Ascending aorta (tissue), 2 donors: ENCODE measurements at regions not wholly inside any gene's neighbourhood (a gene's known extent, or its start where the extent isn't known, plus 50 kb on each side); places are given as distances from the start of the nearest gene placed in this dataset.

ENCODE experiments used
- DNase-seq, 2 donors: peaks; one replicate each; pipeline ENCODE4 v3.0.0-alpha.2; 2019; ENCODE audit warnings: low spot score in 2 of 2
- H3K27ac ChIP-seq, 2 donors: fragments of 200-600 bp; sonication (generic); one replicate each; pipeline ENCODE4 v1.5.1; 2016 to 2017; ENCODE audit warnings: mild to moderate bottlenecking in 1 of 2
- H3K27me3 ChIP-seq: fragments of 200-600 bp; sonication (generic); one replicate; pipeline ENCODE4 v1.5.1; 2017
- H3K36me3 ChIP-seq, 2 donors: fragments of 200-600 bp; sonication (generic); one replicate each; pipeline ENCODE4 v1.5.1; 2016
- H3K4me1 ChIP-seq, 2 donors: fragments of 200-600 bp; sonication (generic); one replicate each; pipeline ENCODE4 v1.5.1; 2016 to 2017; ENCODE audit warnings: mild to moderate bottlenecking in 1 of 2
- H3K4me3 ChIP-seq, 2 donors: fragments of 200-600 bp; sonication (generic); one replicate each; pipeline ENCODE4 v1.5.1; 2016 to 2017; ENCODE audit warnings: mild to moderate bottlenecking in 1 of 2
- H3K9me3 ChIP-seq, 2 donors: fragments of 200-600 bp; sonication (generic); one replicate each; pipeline ENCODE4 v1.5.1; 2016
- intact Hi-C: fragments of 100-400 bp; cut with DNase I; formaldehyde crosslinking; loops from one replicate; pipeline ENCODE4 v1.15.1; 2023
- TF ChIP-seq, protein P1 (sequence below), 3 experiments: fragments of 200-600 bp in 2 of 3; fragments of 450-650 bp in 1 of 3; sonication (generic) in 2 of 3; IDR thresholded peaks; one replicate each; pipeline ENCODE4 v1.5.1; 2016 to 2019; ENCODE audit warnings: antibody characterized with exemption in 3 of 3, mild to moderate bottlenecking in 1 of 3, moderate library complexity in 1 of 3

DNA sequence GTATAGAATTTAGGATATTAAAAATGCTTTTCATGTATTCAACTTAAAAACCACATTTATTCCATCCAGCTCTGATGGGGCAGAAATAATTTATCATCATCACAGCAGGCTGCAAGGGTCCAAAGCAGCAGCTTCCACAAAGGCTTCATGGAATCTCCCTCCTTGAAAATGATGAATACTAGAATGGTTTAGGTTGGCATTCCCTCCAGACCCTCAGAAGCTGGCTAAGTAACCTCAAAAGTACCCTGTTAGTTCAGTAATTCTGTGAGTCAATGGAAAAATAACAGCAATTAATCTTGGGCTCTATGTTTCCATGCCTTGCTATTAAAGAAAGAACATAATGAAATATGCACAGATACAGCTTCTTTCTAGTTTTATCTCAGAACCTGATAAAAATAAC, 594.9 kb upstream of the DIPK2B start:
- no peaks in the 10 kb centered on the region for H3K9me3 ChIP-seq
- TF ChIP-seq, protein P1, sequence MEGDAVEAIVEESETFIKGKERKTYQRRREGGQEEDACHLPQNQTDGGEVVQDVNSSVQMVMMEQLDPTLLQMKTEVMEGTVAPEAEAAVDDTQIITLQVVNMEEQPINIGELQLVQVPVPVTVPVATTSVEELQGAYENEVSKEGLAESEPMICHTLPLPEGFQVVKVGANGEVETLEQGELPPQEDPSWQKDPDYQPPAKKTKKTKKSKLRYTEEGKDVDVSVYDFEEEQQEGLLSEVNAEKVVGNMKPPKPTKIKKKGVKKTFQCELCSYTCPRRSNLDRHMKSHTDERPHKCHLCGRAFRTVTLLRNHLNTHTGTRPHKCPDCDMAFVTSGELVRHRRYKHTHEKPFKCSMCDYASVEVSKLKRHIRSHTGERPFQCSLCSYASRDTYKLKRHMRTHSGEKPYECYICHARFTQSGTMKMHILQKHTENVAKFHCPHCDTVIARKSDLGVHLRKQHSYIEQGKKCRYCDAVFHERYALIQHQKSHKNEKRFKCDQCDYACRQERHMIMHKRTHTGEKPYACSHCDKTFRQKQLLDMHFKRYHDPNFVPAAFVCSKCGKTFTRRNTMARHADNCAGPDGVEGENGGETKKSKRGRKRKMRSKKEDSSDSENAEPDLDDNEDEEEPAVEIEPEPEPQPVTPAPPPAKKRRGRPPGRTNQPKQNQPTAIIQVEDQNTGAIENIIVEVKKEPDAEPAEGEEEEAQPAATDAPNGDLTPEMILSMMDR (IDR thresholded peaks at IDR 0.05) = no peak
- intact Hi-C loops = no loop called here
- DNase-seq = no peak
- H3K27me3 ChIP-seq = no peaks in the 10 kb centered on the region
- H3K4me3 ChIP-seq = no peak overlapping the region
- H3K27ac ChIP-seq = no peak overlapping the region
- H3K4me1 ChIP-seq = peaks cover 0 to 8% of the 10 kb centered on the region in 2 donors
- no peaks in the 10 kb centered on the region for H3K36me3 ChIP-seq

DNA sequence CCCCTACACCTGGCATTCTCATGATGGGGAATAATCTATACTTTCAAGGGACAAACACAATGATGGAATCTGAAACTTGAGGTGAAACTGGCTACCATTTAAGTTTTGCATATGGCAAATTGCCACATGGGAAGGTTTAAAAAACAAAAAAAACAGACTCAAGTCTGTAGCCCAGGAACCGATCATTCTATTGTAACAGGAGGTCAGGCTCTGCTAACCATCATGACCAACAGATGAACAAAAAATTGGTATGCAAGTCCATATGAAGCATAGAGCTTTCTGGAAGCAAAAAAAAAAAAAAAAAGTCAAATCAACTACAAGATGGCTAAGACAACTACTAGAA, 594.3 kb upstream of the DIPK2B start:
- intact Hi-C loops = no loop called here

DNA sequence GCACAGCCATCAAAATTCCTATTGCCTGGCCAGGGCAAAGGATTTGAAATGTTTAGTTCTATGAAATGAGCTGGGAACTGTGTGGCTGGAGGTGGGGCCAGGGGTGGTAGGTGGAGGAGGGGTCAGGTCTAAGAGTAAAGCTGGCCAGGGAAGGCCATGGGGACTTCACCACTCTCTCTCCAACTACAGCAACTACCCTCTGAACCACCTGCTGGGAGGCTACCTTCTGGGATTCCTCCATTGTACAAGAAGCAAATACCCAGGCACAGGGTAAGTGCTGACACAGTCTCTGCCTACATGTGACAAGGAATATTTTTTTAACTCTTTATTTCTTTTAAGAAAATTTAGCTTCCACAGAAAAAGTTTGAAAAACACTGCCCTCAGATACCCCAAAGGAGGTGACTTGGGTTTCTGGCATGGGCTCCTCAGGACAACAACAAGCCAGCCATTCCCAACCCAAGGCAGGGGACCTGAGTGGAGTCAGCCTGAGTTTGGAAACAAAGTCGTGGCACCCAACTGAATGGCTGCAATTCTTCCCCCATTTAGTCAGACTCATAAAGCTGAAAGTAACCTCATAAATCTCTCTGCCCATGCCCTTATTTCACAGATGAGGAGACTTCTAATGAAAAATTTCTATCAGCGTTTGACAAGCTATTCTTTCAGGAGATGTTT, 593.8 kb upstream of the DIPK2B start:
- TF ChIP-seq, protein P1 (IDR thresholded peaks at IDR 0.05) = no peak
- intact Hi-C loops = no loop called here
- H3K27ac ChIP-seq = no peak overlapping the region

More for the DNA sequence above, 594.3 kb upstream of the DIPK2B start:
- Histone ChIP-seq H3K4me3 (no peak overlapping the region), H3K9me3 (no peaks in the 10 kb centered on the region), H3K36me3 (no peaks in the 10 kb centered on the region), H3K4me1 (peaks cover 0 to 7% of the 10 kb centered on the region in 2 donors), H3K27ac (no peak overlapping the region), H3K27me3 (no peaks in the 10 kb centered on the region)
- DNase-seq = no peak
- TF ChIP-seq, protein P1 (IDR thresholded peaks at IDR 0.05) = no peak

DNA sequence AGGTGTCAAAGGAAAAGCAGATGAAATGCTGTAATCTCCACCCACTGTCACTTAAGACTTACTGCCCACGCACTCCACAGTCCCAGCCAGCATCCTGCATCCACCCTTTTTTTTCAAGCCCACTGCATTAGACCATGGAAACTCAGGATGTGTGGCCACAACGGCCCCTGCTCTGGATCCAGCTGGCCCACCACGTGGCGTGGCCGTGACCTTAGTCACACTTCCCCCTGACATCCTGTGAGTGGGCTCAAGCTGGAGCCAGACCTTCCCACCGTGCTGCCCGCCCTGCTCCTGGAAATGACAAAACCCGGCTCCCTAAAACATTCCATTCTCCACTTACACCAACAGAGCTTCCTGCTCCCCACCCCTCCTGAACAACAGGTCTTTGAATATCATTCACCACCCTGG, 588.3 kb upstream of the DIPK2B start:
- Histone ChIP-seq H3K36me3 (no peaks in the 10 kb centered on the region), H3K27ac (no peak overlapping the region), H3K4me1 (no peaks in the 10 kb centered on the region), H3K9me3 (no peaks in the 10 kb centered on the region), H3K27me3 (no peaks in the 10 kb centered on the region), H3K4me3 (no peak overlapping the region)
- TF ChIP-seq, protein P1 (IDR thresholded peaks at IDR 0.05) = no peak
- intact Hi-C loops = no loop called here
- no peak for DNase-seq

More for the DNA sequence above, 593.8 kb upstream of the DIPK2B start:
- no peaks in the 10 kb centered on the region for H3K27me3 ChIP-seq
- no peak for DNase-seq
- H3K4me3 ChIP-seq = no peak overlapping the region
- H3K36me3 ChIP-seq = no peaks in the 10 kb centered on the region
- H3K9me3 ChIP-seq = no peaks in the 10 kb centered on the region
- H3K4me1 ChIP-seq = peaks cover 0 to 3% of the 10 kb centered on the region in 2 donors

DNA sequence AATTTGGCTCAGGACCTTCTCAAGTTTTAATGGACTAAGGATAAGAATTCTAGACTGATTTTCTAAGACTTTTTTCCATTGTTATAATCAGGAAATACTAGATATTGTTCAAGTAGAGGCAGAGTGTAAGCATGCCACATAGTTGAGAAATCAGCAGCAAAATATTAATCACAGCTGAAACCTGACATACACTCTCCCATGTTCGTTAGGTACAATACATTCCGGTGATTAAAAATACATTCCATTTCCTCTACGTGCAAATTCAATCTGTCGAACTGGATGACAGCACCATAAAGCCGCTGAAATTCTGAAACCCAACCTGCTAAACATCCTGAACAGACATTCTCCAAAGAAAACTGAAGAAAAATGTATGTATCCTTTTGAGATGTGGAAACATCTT, 587.6 kb upstream of the DIPK2B start:
- Histone ChIP-seq H3K36me3 (no peaks in the 10 kb centered on the region), H3K4me3 (no peak overlapping the region), H3K27me3 (no peaks in the 10 kb centered on the region), H3K9me3 (no peaks in the 10 kb centered on the region), H3K27ac (no peak overlapping the region), H3K4me1 (no peaks in the 10 kb centered on the region)
- DNase-seq = no peak
- intact Hi-C loops = no loop called here
- TF ChIP-seq, protein P1 (IDR thresholded peaks at IDR 0.05) = no peak

DNA sequence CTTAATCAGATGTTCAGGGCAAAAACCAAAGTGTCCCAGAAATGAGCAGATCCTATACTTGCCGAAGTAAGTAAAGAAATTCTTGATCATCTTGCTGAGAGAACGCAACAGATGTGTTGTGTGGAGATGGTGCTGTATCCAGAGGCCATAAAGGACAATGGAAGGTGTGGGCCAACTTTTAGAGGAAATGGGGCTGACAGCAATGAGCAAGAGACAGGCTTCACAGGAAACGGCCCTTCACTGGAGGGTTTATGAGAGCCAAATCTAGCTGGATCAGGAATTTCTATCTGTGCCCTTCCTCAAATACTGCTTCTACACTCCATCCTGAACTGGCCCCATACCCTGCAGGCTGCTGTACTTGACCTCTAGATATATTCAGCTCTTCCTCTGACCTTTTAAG, 583.9 kb upstream of the DIPK2B start:
- TF ChIP-seq, protein P1 (IDR thresholded peaks at IDR 0.05) = no peak
- intact Hi-C loops = no loop called here
- no peaks in the 10 kb centered on the region for H3K36me3 ChIP-seq
- H3K9me3 ChIP-seq = no peaks in the 10 kb centered on the region
- no peak for DNase-seq
- H3K27ac ChIP-seq = no peak overlapping the region
- H3K4me3 ChIP-seq = no peak overlapping the region
- H3K4me1 ChIP-seq = no peaks in the 10 kb centered on the region
- no peaks in the 10 kb centered on the region for H3K27me3 ChIP-seq
